ENCODE measurements at regions not wholly inside any gene's neighbourhood (a gene's known extent, or its start where the extent isn't known, plus 50 kb on each side); places are given as distances from the start of the nearest gene placed in this dataset.

GRCh38 chr12:119932921-119933320 is 55.8 kb upstream of the CIT start:
- TF ChIP-seq CTCF (IDR thresholded peaks at IDR 0.05) (no peak), EP300 (IDR thresholded peaks at IDR 0.05) (no peak), POLR2A (IDR thresholded peaks at IDR 0.05) (no peak)

Measured in tibial nerve (tissue), 4 donors.